CD4-positive, alpha-beta T cell treated with Interleukin-10 for 1 hour (primary cell): ENCODE measurements at regions not wholly inside any gene's neighbourhood (a gene's known extent, or its start where the extent isn't known, plus 50 kb on each side); places are given as distances from the start of the nearest gene placed in this dataset.
"Not testable (repeated sequence)": the region's sequence is repeated elsewhere in the genome, so short reads cannot be mapped to it uniquely, and the experiment has no call there.

Experiments
- DNase-seq: peaks from one replicate; pipeline ENCODE4 v3.0.0-alpha.2; 2020

DNA sequence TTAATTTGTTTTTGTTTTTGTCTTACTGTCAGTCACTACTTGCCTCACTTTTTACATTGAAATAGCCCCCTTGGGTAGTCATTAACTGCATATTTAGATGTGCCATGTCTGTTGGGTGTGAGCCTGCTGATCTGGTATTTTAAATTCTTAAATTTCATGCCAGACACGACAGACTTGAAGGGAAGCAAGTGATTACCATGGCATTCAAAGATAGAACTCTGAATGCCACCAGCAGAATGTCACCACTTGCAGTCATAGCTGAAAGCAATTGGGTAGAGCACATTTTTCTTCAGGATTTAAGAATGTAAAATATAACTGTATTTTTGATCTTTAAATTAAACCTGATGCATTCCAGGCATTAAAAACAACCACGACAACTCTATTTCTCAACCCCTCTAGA, 396.5 kb upstream of the ATP10A start:
- no peak for DNase-seq

DNA sequence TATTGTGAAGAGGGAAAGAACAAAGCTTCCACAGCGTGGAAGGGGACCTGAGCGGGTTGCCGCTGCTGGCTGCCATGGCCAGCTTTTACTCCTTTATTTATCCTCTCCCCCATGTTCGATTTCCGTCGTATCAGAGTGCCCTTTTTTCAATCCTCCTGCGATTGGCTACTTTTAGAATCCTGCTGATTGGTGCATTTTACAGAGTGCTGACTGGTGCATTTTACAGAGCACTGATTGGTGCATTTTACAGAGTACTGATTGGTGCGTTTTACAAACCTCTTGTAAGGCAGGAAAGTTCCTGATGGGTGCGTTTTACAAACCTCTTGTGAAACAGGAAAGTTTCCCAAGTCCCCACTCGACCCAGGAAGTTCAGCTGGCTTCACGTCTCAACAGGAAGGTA, 381.7 kb upstream of the ATP10A start:
- not testable (repeated sequence) for DNase-seq

DNA sequence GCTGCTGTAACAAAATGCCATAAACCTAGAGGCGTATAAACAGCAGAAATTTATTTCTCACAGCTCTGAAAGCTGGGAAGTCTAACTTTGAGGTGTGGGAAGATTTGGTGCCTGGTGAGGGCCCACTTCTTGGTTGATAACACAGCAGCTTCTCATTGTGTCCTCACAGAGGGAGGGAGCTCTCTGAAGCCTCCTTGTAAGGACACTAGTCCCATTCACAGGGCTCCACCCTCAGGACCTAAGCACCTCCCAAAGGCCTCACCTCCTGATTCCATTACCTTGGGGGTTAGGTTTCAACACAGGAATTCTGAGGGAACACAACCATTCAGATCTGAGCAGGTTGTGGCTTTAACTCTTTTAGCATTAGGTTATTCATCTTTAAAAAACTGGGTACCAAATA, 380.3 kb upstream of the ATP10A start:
- no peak for DNase-seq

DNA sequence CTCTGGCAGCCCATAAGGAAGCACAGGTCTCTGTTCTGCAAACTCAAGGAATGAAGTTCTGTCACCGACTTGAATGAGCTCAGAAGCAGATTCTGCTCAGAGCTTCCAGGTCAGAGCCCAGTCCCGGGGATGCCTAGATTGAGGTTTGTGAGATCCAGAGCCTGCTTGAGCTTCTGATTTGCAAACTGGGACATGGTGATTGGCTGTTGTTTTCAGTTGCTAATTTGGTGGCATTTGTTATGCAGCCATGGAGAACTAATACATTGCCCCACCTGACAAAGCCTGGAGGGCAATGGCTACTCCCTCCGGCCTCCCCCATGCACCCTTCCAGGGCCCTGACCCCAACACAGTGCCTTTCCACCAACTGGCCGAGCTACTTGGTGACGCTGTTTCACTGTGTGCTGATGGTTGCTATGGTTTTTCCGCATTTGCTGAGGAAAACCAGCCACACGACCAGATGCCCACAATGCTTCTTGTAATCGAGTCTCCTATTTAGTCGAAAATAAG, 379.5 kb upstream of the ATP10A start:
- DNase-seq = no peak

DNA sequence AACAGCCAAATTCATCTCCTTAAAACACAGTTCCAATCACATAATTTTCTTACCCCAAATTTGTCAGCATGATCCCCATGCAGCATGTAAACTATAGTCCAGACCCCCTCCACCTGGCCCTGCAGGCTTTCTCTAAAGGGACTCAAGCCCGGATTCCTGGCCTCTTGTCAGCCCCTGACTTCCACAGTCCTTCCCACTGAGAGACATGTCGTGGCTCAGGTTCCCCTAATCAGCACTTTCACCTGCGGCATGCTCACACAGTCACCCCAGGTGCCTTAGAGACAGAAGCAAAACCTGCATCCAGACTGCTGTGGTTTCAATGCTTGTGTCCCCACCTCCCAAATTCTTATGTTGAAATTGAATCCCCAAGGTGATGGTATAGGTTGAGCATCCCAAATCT, 372.7 kb upstream of the ATP10A start:
- DNase-seq = no peak

DNA sequence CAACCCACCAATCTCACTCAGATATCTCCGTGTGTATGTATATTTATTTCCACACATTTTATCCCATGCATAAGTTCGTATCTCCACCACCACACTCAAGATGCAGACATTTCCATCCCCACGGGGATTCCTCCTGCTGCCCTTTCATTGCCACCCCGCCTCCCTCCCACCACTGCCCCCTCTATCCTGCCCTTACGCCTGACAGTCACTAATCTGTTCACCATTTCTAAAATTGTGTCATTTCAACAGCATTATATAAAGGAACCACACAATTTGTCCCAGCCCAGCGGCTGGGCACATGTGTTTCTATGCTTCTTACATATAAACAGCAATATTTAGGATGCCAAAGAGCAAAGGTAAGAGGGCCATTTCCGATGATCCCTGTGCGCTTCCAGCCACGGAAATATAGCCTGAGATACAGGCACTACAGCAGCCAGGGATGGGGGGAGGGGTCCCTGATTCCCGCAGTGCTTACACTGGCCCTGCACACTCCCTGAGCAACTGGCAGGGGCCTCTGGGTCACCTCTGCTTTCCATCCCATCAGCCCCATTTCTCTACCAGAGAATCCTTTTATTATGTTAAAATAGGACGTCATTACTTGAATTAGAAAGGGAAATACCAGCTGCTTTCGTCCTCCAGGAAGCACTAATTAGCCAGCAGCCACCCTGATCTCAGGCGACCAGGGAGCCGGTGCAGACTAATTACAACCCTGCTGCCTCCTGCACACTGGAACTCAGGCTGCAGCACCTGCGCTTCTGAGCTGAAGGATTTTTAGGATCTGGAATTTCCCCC, 372.0 kb upstream of the ATP10A start:
- DNase-seq = no peak

DNA sequence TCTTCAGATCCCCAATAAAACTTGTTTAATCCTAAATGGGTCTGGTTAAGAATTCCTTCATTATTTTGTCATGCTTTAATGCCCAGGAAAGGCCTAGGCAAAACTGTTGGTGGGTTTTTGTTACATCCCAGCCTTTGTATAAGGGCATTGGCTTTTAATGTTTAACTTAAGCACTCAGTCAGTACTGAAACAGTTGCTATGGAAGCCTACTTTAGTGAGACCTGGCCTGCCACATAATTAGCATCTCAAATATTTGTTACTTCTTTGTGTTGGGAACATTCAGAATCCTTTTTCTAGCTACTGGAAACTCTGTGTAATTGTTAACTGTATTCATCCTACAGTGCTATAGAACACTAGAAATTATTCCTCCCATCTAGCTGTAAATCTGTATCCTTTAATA, 369.6 kb upstream of the ATP10A start:
- no peak for DNase-seq

DNA sequence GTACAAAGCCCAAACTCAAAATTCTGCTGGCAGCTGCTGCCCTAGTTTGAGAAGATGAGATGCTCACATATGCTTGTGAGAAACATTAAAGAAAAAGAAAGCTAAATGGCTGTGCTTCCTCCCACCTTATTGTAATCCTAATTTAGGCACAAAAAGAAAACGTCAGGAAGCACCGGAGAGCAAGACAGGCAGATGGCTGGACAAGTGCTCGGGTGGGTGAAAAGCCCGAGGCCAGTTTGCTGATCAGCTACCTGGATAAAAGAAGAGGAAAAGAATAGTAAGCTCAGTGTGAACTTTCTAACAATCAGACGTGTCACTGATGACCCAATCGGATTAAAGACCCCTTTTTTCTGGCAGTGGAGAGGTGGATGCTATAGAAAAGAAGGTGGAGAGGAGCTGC, 368.0 kb upstream of the ATP10A start:
- no peak for DNase-seq

DNA sequence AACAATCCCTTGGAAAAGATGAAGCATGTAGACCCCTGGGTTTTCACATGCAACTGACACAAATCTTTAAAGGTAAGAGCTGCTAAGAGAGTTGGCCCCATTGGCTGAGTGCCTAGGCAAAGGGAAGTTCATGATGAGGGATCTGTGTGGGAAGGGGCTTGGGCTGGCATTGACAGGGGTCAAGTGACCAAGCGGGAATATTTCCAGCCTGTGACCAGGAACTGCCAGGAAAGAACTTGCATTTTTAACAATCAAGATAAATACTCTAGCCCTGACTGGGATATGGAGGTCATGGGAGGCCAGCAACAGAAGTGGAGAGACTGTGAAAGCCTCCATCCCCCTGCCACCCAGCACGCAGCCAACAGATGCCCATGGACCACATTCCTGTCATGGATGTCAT, 361.1 kb upstream of the ATP10A start:
- no peak for DNase-seq

DNA sequence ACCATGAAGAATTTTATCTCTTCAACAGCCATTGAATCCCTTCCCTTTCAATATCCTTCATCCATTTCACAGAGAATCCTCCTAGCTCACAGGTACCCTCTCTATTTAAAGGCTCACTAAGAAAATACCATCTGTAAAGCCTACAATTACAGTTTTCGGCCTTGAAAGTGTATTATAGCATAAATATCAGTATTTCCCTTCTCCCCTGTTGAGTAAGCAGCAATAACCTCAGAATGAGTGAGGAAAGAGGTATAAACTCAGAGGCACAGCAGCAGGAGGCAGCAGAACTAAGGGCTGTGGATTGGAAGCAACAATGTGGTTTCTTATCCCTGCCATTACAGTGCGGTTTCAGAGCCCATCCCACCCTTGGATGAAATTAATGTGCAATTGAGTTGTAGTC, 360.6 kb upstream of the ATP10A start:
- DNase-seq = no peak

DNA sequence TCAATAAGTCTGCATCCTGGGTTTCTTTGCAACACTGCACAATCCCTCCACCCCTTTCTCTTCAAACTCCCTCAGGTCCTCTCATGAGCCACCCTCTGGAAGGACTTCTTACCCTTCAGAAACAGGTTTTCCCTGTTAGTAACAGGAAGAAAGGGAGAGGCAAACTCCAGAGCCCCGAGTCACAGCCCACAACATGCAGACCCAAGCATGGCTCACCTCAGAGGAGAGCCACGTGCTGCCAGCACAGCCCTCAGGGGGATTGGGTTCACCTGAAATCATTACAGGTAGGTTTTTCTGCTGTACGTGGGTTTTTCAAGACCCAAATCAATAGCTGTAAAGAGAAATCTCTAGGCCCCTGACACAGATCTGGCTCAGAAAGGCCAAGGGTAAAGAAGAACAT, 359.7 kb upstream of the ATP10A start:
- no peak for DNase-seq

DNA sequence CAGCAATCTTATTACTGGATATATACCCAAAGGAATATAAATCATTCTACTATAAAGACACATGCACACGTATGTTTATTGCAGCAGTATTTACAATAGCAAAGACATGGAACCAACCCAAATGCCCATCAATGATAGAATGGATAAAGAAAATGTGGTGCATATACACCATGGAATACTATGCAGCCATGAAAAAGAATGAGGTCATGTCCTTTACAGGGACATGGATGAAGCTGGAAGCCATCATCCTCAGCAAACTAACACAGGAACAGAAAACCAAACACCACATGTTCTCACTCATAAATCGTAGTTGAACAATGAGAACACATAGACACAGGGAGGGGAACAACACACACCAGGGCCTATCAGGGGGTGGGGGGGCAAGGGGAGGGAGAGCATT, 353.9 kb upstream of the ATP10A start:
- not testable (repeated sequence) for DNase-seq

DNA sequence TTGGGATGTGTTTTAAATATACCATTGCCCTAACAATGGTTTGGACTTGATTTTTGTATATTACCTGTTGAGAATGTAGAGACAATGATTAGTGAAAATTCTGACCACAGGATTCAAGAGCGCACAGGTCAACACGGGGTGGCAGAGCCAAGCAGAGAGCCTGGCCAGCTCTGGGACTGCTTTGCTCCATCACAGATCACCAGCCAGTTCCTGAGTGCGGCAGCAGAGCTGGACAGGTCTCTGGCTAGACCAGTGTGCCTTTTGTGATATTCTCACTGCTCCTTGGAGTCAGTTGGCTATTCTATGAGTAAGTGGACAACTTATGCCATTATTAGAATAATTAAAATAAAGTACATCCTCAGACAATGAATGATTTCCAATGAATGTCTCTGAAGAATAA, 351.2 kb upstream of the ATP10A start:
- no peak for DNase-seq

DNA sequence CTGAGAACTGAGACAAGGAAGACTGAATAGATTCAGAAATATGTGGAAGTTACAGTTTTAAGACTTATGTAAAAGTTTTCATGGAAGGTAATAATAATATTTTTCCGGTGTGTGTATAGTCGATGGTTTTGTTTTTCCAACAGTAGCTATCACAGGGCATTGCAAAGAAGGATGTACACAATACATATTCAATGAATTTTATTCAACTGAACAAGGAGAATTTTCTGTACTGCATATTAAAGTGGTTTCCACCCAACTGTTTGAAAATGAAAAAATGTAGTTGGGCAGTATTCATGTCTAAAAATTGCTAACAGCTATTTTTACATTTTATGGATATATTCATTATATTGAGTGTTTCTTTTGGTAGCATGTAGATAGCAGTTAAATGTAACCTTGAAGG, 350.3 kb upstream of the ATP10A start:
- DNase-seq = no peak

DNA sequence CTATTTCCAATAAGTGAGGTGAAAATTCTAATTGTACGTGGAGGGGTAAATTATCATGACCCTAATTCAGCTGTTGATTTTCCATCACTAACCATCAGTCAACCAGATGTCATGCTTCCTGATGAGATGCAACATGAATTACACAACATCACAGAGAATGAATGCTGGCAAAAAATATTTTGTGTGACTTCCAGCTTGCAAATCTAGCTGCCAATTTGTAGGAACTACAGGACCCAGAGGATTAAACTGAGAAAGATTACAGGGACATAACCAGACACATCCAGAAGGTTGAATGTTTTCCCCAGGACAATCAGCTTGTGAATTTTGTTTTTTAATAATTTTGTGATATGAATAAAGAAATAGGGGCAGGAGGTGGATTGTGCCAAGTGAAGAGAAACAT, 349.0 kb upstream of the ATP10A start:
- no peak for DNase-seq

DNA sequence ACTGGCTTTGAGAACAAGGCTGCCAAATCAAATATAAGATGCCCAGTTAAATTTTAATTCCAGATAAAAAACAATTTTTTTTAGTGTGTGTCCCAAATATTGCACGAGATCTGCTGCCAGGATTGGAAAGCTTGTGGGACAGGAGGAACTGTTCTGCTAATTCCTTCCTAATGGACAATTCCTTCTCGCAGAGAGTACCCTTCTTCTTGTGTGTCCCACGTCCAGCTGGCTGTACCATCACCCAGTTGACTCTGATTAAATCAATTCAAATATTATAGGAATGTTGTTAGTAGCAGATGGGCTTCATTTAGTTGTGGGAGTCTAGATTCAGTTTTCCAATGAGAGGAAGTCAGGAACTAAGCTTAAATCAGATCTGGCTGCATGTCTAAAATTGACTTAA, 347.9 kb upstream of the ATP10A start:
- no peak for DNase-seq

DNA sequence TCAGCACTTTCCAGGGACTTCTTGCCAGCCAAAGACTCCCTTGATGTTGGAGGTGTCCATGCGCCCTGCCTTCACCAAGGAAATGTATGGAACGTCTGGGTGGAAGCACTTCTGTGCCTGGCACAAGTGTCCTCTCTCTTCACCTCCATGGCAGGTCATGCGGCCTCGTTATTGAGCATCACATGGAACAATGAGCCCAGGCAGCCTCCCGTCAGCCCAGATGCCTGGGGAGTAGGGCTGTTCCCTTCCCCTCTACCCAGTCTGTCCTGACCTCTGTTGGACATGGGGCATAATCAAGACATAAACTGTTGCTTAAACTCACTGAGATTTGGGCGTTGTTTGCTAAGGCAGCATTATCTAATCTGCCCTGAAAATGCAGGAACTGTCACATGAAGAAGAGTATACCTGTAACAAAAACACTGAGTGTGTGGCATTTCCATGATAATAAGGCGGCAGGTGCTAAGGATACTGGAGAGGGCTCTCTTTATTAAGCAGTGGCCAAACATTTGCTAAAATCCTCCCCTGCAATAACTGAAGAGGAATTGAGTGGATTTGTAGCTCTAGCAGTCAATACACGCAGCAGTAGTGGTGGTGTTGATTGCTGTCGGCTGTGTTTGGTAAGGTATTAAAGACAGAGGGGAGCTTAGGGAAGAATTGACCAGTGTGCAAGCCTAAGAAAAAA, 338.2 kb upstream of the ATP10A start:
- no peak for DNase-seq

DNA sequence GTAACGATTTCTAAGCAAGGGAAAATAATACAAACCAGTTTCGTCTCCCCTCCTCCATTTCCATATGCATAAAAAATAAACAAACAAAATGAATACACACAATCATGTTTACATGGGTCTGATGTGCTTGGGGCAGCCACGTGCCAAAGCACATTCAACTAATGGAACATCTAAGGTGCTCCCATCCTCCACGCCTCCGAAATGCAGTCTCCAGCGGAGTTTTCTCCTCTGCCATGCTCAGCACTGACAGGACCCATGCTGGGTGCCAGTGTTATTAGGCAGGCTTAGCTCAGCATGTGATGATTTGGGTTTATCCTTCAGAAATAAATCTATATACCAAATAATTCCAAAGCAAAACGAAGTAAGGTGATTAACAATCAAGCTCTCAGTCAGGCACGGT, 337.3 kb upstream of the ATP10A start:
- no peak for DNase-seq

DNA sequence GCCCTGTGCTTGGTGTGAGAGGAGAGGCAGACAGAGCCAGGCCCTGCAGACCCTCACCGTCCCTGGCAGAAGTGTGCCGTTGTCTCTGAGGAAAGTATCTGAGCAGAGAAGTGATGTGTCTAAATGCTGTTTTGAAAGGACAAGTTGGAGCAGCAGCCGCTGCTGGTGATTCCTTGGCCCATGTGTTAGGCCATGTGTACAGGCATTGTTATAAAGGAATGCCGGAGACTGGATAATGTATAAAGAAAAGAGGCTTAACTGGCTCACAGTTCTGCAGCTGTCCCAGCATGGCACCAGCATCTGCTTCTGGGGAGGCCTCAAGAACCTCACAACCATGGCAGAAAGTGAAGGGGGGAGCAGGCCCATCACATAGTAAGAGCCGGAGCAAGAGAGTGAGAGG, 334.6 kb upstream of the ATP10A start:
- no peak for DNase-seq

DNA sequence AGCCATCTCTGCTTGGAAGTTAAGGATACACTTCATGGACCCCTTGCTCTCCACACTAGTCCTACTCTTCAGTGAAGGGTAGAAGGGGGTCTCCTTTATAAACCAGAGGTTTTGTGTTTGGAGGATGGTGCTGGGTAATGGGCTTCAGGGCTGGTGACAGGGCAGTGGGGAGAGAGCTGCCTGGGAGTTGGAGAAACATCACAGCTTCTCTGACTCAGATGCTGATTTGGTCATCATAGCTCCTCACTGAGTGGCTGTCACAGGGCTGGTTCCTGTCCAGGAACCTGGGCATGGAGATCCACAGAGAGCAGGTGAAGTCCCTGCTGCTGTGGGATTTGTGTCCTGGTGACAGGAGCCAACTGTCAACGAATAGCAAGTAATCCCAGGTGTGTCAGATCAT, 333.9 kb upstream of the ATP10A start:
- no peak for DNase-seq

DNA sequence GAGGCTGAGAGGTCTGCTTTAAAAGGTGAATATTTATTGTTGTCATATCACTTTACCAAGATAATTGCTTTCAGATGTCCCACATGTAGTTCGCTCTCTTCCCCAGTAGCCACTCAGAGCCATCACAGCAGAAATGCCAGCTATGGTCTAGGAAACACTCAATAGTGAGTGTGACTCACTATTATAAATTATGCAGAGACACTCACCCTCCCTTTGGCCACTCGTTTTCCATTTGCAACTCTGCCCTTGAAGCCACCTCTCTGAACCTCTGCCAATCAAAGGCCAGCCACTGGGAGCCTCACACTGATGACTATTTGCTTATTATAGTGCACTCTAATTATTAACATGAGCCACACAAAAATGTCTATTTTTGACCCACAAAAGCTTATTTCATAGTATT, 328.1 kb upstream of the ATP10A start:
- no peak for DNase-seq

DNA sequence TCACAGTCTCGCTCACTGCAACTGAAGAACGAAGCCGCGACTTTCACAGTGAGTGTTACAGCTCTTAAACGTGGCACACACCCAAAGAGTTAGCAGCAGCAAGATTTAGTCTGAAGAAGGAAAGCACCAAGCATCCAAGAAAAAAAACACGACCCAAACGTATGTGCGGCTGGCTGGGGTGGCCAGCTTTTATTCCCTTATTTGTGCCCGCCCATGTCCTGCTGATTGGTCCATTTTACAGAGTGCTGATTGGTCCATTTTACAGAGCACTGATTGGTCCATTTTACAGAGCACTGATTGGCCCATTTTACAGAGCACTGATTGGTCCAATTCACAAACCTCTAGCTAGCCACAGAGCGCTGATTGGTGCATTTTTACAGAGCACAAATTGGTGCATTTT, 323.0 kb upstream of the ATP10A start:
- DNase-seq = not testable (repeated sequence)

DNA sequence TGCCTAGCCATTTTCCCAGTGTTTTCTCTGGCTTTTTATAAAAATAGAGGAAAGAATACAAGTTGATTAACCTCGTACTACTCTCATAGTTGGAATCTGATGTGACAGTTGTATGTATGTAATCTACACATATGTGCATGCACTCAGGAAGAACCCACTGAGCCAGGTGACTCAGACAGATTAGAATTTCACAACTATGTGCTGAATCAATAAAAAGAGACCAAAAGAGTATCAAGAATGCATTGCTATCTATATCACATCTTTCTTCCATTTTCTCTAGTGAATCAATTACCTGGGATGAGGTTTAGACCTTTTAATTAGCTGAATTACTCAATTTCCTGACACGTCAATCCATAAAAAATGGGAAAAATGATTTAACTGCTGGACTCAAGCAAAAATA, 319.3 kb upstream of the ATP10A start:
- DNase-seq = no peak

DNA sequence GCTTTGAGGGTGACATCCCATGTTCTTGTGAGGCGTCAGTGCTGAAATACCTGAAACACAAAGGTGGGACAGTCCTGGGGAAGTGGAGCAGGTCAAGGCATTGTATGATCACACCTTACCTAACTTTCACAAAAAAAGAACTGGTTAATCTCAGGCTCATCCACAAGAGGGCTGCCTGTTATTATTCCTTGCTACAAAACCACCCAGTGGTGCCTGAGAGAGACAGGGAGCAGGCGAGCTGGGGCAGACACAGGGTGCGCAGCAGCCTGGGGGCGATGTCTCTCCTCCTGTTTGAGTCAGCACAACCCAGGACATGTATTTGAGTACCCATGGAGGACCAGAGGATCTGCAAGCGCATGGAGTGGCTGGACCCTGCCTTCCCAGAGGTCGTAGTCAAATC, 316.8 kb upstream of the ATP10A start:
- DNase-seq = no peak
